ENCODE measurements at regions not wholly inside any gene's neighbourhood (a gene's known extent, or its start where the extent isn't known, plus 50 kb on each side); places are given as distances from the start of the nearest gene placed in this dataset.

- TF ChIP-seq POLR2A (IDR thresholded peaks at IDR 0.05) (no peak), CTCF (IDR thresholded peaks at IDR 0.05 in 4 of 5, conservative IDR thresholded peaks at IDR 0.05 in 1 of 5) (no peak)
These were observed 487.6 kb upstream of the BOD1L1 start for GRCh38 chr4:14115106-14115505.

All from gastrocnemius medialis (tissue), 4 donors.